ENCODE measurements at regions not wholly inside any gene's neighbourhood (a gene's known extent, or its start where the extent isn't known, plus 50 kb on each side); places are given as distances from the start of the nearest gene placed in this dataset.

DNA sequence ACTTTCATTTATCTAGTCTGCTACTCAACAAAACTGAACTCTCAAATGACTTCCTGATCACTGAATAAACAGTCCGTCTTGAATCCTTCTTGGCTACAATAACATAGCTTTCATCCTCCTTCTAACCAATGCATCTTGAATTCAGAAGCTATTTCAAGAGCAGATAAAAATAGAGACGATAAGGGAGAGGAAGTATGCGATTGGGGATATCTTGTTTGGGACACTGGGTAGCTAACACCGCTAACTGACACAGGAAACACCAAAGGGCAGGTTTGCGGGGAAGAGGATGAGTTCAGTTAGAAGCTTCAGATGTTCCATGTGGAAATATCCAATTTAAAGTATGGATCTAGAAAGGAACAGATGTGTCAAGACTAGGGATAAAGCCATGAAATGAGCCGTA lies 102.5 kb downstream of the SLC41A2 start:
- H3K27ac Mint-ChIP-seq, result no peak overlapping the region
- H3K4me1 Mint-ChIP-seq, result no peaks in the 10 kb centered on the region
- no peaks in the 10 kb centered on the region for H3K36me3 Mint-ChIP-seq (ENCODE audit: low read depth)
- no peaks in the 10 kb centered on the region for H3K9me3 Mint-ChIP-seq
- no peak overlapping the region for H3K4me3 Mint-ChIP-seq
- H3K27me3 Mint-ChIP-seq (ENCODE audit: low read depth), result no peaks in the 10 kb centered on the region
- TF ChIP-seq CTCF (IDR thresholded peaks at IDR 0.05; ENCODE audit: unreplicated experiment in 3 of 3), result no peak

GRCh38 chr12:104852896-104853295 lies 105.2 kb downstream of the SLC41A2 start:
- Mint-ChIP-seq H3K4me1 (no peaks in the 10 kb centered on the region), H3K27me3 (ENCODE audit: low read depth) (no peaks in the 10 kb centered on the region)

DNA sequence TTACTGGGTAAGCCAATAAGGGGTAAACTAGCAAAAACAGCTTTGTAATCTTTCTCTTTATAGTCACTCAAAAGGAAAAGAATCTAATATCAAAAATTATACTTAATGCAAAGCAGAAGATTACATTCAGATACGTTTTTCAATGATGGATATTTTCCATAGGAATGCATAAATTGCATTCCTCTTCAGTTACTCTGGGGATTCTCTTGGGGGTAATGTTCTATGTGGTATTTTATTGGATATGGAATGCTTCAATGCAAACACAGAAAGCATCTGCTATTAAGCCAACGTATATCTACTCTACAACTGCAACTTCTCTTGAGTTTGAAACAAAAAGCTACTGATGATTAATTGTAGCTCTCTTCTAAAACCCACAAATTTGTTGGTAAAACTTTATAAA lies 106.0 kb downstream of the SLC41A2 start:
- Mint-ChIP-seq H3K27ac (no peak overlapping the region), H3K9me3 (no peaks in the 10 kb centered on the region), H3K4me3 (no peak overlapping the region), H3K27me3 (ENCODE audit: low read depth) (no peaks in the 10 kb centered on the region), H3K36me3 (ENCODE audit: low read depth) (no peaks in the 10 kb centered on the region), H3K4me1 (no peaks in the 10 kb centered on the region)
- no peak for TF ChIP-seq CTCF (IDR thresholded peaks at IDR 0.05; ENCODE audit: unreplicated experiment in 3 of 3)

More at GRCh38 chr12:104852896-104853295, 105.2 kb downstream of the SLC41A2 start:
- Mint-ChIP-seq H3K36me3 (ENCODE audit: low read depth) (no peaks in the 10 kb centered on the region), H3K9me3 (no peaks in the 10 kb centered on the region), H3K27ac (no peak overlapping the region), H3K4me3 (no peak overlapping the region)
- TF ChIP-seq CTCF (IDR thresholded peaks at IDR 0.05; ENCODE audit: unreplicated experiment in 3 of 3), result no peak

DNA sequence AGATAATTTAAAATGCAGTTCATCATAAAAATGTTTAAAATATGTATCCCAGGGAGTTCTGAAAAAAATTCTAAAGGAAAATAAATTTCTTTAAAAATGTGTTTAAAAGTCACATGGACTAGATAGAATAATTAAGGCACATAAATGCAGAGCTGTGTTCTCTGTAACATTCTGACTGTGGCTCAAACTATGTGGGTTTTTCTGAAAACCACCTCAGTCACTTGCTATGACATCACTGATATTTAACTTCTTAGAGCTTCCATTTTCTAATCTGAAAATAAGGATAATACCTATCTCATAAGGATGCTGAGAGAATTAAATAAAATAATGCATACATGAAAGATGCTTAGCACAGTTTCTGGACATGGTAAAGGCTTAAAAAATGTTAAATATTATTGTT lies 107.3 kb downstream of the SLC41A2 start:
- Mint-ChIP-seq H3K36me3 (ENCODE audit: low read depth) (no peaks in the 10 kb centered on the region), H3K27me3 (ENCODE audit: low read depth) (no peaks in the 10 kb centered on the region), H3K27ac (no peak overlapping the region), H3K9me3 (no peaks in the 10 kb centered on the region), H3K4me3 (no peak overlapping the region), H3K4me1 (no peaks in the 10 kb centered on the region)
- TF ChIP-seq CTCF (IDR thresholded peaks at IDR 0.05; ENCODE audit: unreplicated experiment in 3 of 3), result no peak

DNA sequence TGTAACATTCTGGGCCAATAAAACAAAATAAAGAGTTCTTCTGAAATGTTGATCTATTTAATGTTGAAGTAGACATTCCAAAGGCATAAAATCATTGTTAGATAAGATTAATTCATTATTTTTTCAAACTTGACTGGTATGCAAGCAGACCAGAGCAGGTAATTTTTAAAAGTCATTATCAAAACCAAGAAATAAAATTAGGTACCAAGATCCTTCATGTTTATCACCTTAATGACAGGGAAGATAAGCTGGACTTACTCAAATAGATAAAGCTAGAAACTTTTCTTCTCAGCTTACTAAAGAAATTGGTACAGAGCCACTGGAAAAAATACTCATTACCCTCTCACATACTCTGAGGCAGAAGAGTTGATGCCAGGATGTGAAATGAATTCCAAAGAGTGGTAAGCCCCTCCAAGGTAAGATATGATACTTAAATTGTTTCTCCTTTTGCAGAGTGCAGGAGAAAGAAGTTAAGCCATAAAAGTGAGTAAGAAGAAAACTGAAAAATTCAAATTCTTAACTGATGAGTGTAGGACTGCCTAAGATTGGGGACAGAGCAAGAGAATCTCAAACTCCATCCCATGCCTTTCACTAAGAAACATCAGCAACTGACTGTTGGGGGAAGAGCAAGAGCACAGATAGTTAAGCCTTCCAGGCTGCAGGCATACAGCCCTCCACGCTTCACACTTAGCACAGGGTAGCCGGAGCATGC lies 111.9 kb downstream of the SLC41A2 start:
- Mint-ChIP-seq H3K4me3 (no peak overlapping the region), H3K36me3 (ENCODE audit: low read depth) (no peaks in the 10 kb centered on the region), H3K9me3 (no peaks in the 10 kb centered on the region), H3K4me1 (no peaks in the 10 kb centered on the region), H3K27ac (no peak overlapping the region), H3K27me3 (ENCODE audit: low read depth) (no peaks in the 10 kb centered on the region)
- no peak for TF ChIP-seq CTCF (IDR thresholded peaks at IDR 0.05; ENCODE audit: unreplicated experiment in 3 of 3)

DNA sequence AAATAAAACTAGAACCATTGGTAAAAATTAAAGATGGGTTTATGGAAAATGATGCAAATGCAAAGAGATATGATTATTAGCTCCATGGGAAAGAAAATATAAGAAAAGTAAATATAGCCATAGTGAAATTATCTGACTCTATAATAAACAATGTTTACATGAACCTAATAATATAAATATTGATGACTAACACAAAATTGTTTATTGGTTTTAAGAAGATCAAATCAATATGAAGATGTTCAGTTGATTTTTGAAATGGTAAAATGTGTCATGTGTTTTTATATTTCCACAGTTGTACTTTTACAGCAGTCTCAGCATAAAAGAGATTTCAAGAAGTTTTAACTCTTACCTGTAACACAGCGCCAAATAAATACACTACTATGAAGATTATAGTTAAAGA lies 114.0 kb downstream of the SLC41A2 start:
- no peak for TF ChIP-seq CTCF (IDR thresholded peaks at IDR 0.05; ENCODE audit: unreplicated experiment in 3 of 3)
- Mint-ChIP-seq H3K4me1 (no peaks in the 10 kb centered on the region), H3K27ac (no peak overlapping the region), H3K27me3 (ENCODE audit: low read depth) (no peaks in the 10 kb centered on the region), H3K36me3 (ENCODE audit: low read depth) (no peaks in the 10 kb centered on the region), H3K9me3 (no peaks in the 10 kb centered on the region), H3K4me3 (no peak overlapping the region)

All from nephron (organoid).